Fibroblast of villous mesenchyme (primary cell): ENCODE measurements at regions not wholly inside any gene's neighbourhood (a gene's known extent, or its start where the extent isn't known, plus 50 kb on each side); places are given as distances from the start of the nearest gene placed in this dataset.
"Not testable (repeated sequence)": the region's sequence is repeated elsewhere in the genome, so short reads cannot be mapped to it uniquely, and the experiment has no call there.

ENCODE experiments used
- DNase-seq: peaks from one replicate; pipeline ENCODE4 v3.0.0-alpha.2; 2010; ENCODE audit warnings: low read depth
- H3K4me3 ChIP-seq: 2 replicates; pipeline ENCODE4 v1.5.1; 2011; ENCODE audit warnings: low read depth, mild to moderate bottlenecking, low read length
- TF ChIP-seq, protein P1 (sequence below): IDR thresholded peaks from 2 replicates; pipeline ENCODE4 v1.5.1; 2012; ENCODE audit warnings: low read depth, mild to moderate bottlenecking, low read length; ENCODE audit not compliant: insufficient read depth

DNA sequence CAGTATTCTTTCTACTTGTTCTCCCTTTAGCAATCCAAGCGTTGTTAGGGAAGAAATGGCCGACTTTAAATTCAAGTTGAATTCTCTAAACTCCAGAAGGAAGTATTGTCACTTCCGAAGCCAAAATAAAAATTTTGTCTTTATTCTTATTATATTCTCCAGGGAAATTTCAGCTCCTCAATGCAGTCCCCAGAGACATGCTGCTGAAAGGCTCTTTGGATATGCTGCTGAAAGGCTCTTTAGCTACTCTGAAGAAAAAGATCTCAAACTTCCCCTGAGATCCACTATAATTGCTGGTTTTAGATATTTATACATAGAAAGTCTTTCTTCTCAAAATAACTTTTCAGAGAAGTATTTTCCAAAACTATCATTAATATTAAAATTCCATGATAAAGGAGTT is 92.3 kb upstream of the PARP8 start:
- TF ChIP-seq, protein P1, sequence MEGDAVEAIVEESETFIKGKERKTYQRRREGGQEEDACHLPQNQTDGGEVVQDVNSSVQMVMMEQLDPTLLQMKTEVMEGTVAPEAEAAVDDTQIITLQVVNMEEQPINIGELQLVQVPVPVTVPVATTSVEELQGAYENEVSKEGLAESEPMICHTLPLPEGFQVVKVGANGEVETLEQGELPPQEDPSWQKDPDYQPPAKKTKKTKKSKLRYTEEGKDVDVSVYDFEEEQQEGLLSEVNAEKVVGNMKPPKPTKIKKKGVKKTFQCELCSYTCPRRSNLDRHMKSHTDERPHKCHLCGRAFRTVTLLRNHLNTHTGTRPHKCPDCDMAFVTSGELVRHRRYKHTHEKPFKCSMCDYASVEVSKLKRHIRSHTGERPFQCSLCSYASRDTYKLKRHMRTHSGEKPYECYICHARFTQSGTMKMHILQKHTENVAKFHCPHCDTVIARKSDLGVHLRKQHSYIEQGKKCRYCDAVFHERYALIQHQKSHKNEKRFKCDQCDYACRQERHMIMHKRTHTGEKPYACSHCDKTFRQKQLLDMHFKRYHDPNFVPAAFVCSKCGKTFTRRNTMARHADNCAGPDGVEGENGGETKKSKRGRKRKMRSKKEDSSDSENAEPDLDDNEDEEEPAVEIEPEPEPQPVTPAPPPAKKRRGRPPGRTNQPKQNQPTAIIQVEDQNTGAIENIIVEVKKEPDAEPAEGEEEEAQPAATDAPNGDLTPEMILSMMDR: no peak
- no peak for DNase-seq
- no peak overlapping the region for H3K4me3 ChIP-seq

DNA sequence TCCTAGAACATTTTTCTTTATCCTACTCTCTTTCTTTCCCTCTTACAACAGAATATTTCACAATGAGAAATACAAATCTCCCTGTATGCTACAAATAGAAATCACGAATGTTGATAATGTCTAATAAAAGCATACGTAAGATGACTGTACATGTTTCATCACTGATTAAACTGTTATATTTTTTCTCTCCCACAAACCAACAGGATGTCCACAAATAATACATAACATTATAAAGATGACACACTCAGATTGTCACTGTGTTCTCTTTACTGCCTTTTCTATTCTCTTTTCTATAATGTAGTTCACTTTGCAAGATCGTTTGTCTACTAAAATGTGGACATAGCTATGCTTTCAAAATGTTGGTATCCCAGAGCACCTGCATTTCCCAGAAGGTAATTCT is 90.7 kb upstream of the PARP8 start:
- TF ChIP-seq, protein P1: no peak
- no peak overlapping the region for H3K4me3 ChIP-seq
- DNase-seq: no peak

DNA sequence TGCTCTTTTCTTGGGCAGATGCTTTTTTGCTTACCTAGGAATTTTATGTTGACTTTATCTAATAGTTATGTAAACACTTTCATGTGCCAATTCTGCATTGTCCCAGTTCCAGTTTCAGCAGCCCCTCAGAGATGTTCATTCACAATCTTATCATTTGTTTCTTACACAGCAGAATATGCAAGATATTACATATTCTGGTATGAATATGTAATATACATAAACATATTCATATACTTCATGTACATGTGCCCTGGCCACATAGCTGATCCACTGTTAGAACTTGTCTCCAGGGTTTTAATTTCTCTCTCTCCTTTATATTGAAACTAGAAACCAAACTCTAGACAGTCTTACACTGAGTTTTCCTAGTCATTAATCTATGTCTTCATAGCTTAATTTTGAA is 90.2 kb upstream of the PARP8 start:
- no peak overlapping the region for H3K4me3 ChIP-seq
- TF ChIP-seq, protein P1: no peak
- DNase-seq: no peak

DNA sequence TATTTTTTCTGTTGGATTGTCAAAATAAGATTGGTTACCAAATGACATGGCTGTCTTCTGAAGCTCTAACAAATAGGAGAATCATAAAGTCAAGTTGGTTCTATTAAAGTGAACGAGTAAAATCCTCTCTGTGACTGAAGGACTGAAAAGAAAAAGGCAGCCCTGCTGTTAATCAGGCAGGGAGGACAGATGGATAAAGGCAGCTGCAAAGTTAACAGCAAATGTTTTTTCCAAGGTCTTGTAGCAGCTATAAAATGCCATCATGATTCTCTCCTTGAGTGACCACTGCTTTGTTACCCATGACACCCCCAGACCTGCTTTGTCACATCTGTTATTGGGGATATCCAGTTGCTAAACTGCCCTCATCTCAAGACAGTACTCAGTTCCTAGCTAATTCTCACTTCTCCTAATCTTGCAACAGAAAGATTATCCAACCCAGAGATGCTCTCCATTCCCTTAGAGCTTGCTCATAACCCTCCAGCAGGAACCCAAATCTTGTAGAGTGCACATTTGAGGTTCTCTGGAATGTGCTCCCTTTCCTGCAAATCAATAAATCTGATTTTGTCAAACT is 89.7 kb upstream of the PARP8 start:
- no peak overlapping the region for H3K4me3 ChIP-seq
- no peak for DNase-seq
- TF ChIP-seq, protein P1: no peak

DNA sequence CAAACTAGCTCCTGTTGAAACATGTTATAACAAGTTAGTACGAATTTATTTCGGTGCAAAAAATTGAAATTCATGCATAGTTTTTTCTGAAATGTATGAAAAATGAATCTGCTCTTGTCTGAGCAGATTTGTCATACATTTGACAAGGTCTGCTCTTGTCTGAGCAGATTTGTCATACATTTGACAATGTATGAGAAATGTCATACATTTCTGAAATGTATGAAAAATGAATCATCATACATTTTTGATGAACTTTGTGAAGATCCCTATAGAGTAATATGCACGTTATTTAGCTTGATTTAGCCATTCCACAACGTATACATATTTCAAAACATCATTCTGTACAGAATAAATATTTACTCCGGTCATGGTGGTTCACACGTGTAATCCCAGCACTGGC is 85.9 kb upstream of the PARP8 start:
- TF ChIP-seq, protein P1: no peak
- DNase-seq: no peak
- no peak overlapping the region for H3K4me3 ChIP-seq

DNA sequence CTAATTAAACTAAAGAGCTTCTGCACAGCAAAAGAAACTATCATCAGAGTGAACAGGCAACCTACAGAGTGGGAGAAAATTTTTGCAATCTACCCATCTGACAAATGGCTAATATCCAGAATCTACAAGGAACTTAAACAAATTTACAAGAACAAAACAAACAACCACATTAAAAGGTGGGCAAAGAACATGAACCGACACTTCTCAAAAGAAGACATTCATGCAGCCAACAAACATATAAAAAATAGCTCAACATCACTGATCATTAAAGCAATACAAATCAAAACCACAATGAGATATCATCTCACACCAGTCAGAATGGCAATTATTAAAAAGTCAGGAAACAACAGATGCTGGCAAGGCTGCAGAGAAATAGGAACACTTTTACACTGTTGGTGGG is 84.6 kb upstream of the PARP8 start:
- not testable (repeated sequence) for H3K4me3 ChIP-seq, DNase-seq

DNA sequence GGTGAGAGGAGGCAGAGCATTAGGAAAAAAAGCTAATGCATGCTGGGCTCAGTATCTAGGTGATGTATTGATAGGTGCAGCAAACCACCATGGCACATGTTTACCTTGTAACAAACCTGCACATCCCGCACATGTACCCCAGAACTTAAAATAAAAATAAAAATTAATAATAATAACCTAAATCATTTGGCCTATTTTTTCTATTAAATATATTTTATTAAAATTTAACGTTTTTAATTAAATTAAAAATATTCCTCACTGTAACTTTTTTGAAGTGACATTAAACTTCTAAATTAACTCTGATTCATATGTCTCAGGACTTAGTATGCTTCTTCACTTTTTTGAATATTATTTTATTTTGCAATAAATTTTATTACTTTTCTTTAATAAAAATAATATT is 83.7 kb upstream of the PARP8 start:
- no peak overlapping the region for H3K4me3 ChIP-seq
- TF ChIP-seq, protein P1: no peak
- no peak for DNase-seq
